Fibroblast of skin of right quadriceps (primary cell): ENCODE measurements at regions not wholly inside any gene's neighbourhood (a gene's known extent, or its start where the extent isn't known, plus 50 kb on each side); places are given as distances from the start of the nearest gene placed in this dataset.

Experiments
- DNase-seq: peaks from one replicate; pipeline ENCODE4 v3.0.0-alpha.2; 2013

- DNase-seq: no peak
These were observed 278.2 kb upstream of the PRDM1 start for GRCh38 chr6:105807905-105808304.

- DNase-seq: no peak
These were observed 279.6 kb upstream of the PRDM1 start for GRCh38 chr6:105806486-105806920.

GRCh38 chr6:105805501-105806023 is 280.6 kb upstream of the PRDM1 start:
- no peak for DNase-seq

GRCh38 chr6:105804424-105804823 is 281.7 kb upstream of the PRDM1 start:
- peak; percentile 89 for DNase-seq

GRCh38 chr6:105804000-105804399 is 282.1 kb upstream of the PRDM1 start:
- DNase-seq: no peak

- peak; percentile 72 for DNase-seq
These were observed 282.7 kb upstream of the PRDM1 start for GRCh38 chr6:105803442-105803841.

- DNase-seq: no peak
These were observed 283.4 kb upstream of the PRDM1 start for GRCh38 chr6:105802703-105803102.

- no peak for DNase-seq
These were observed 285.3 kb upstream of the PRDM1 start for GRCh38 chr6:105800871-105801270.

- no peak for DNase-seq
These were observed 285.7 kb upstream of the PRDM1 start for GRCh38 chr6:105800398-105800797.

GRCh38 chr6:105799056-105799455 is 287.1 kb upstream of the PRDM1 start:
- DNase-seq: no peak

GRCh38 chr6:105797983-105798453 is 288.1 kb upstream of the PRDM1 start:
- peak; percentile 92 for DNase-seq

- no peak for DNase-seq
These were observed 288.7 kb upstream of the PRDM1 start for GRCh38 chr6:105797286-105797979.

GRCh38 chr6:105795913-105796517 is 290.1 kb upstream of the PRDM1 start:
- DNase-seq: no peak

- no peak for DNase-seq
These were observed 290.8 kb upstream of the PRDM1 start for GRCh38 chr6:105795366-105795765.

GRCh38 chr6:105794870-105795269 is 291.3 kb upstream of the PRDM1 start:
- no peak for DNase-seq

- no peak for DNase-seq
These were observed 291.9 kb upstream of the PRDM1 start for GRCh38 chr6:105794239-105794638.

GRCh38 chr6:105793130-105793529 is 293.0 kb upstream of the PRDM1 start:
- no peak for DNase-seq

GRCh38 chr6:105791583-105792318 is 294.4 kb upstream of the PRDM1 start:
- no peak for DNase-seq

- no peak for DNase-seq
These were observed 295.0 kb upstream of the PRDM1 start for GRCh38 chr6:105791179-105791578.

GRCh38 chr6:105790635-105791034 is 295.5 kb upstream of the PRDM1 start:
- DNase-seq: no peak

- DNase-seq: no peak
These were observed 296.2 kb upstream of the PRDM1 start for GRCh38 chr6:105789935-105790334.

- DNase-seq: no peak
These were observed 298.4 kb upstream of the PRDM1 start for GRCh38 chr6:105787747-105788146.

- no peak for DNase-seq
These were observed 299.1 kb upstream of the PRDM1 start for GRCh38 chr6:105786890-105787655.
